Duodenal mucosa (tissue), 2 donors: ENCODE measurements at regions not wholly inside any gene's neighbourhood (a gene's known extent, or its start where the extent isn't known, plus 50 kb on each side); places are given as distances from the start of the nearest gene placed in this dataset.
"Not testable (repeated sequence)": the region's sequence is repeated elsewhere in the genome, so short reads cannot be mapped to it uniquely, and the experiment has no call there.

ENCODE experiments used
- H3K27ac ChIP-seq: one replicate; pipeline ENCODE4 v1.7.0; 2013; ENCODE audit warnings: low read depth, low read length
- H3K27me3 ChIP-seq, 2 donors: one replicate each; pipeline ENCODE4 v1.7.0; 2013; ENCODE audit warnings: low read length in 2 of 2, control low read depth in 1 of 2; ENCODE audit not compliant: insufficient read depth in 2 of 2, control insufficient read depth in 1 of 2
- H3K36me3 ChIP-seq, 2 donors: one replicate each; pipeline ENCODE4 v1.7.0; 2013; ENCODE audit warnings: low read length in 2 of 2, control low read depth in 1 of 2; ENCODE audit not compliant: insufficient read depth in 2 of 2, control insufficient read depth in 1 of 2
- H3K4me1 ChIP-seq, 2 donors: one replicate each; pipeline ENCODE4 v1.7.0; 2013; ENCODE audit warnings: low read length in 2 of 2, control low read depth in 1 of 2; ENCODE audit not compliant: insufficient read depth in 2 of 2, control insufficient read depth in 1 of 2
- H3K4me3 ChIP-seq, 2 donors: one replicate each; pipeline ENCODE4 v1.7.0; 2013; ENCODE audit warnings: low read length in 2 of 2, low read depth in 1 of 2
- H3K9ac ChIP-seq, 2 donors: one replicate each; pipeline ENCODE4 v1.7.0; 2013; ENCODE audit warnings: low read length in 2 of 2, low read depth in 1 of 2
- H3K9me3 ChIP-seq, 2 donors: one replicate each; pipeline ENCODE4 v1.7.0; 2013; ENCODE audit warnings: low read length in 2 of 2, control low read depth in 1 of 2; ENCODE audit not compliant: control insufficient read depth in 1 of 2

DNA sequence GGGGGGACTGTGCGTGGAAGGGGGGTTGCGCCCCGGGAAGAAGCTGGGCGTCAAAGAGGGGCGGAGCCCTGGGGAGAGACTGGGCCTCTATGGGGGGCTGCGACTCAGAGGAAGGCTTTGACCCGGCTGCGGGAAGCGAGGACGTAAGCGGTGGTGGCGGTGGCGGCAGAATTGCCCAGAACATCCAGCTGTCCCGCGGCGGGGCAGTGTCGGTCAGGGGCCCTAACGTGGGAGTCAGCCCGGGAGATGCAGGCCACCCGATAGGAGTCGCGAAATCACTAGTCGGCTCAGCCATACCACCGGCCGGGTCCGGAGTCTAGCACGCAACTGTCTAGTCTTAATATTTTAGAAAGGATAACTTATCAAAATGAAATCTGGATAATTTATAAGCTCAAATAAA lies 387.6 kb upstream of the EYS start:
- Histone ChIP-seq H3K9me3 (peaks cover 2 to 8% of the 10 kb centered on the region in 2 donors), H3K4me3 (no peak overlapping the region), H3K27me3 (no peaks in the 10 kb centered on the region), H3K27ac (no peak overlapping the region), H3K36me3 (no peaks in the 10 kb centered on the region), H3K4me1 (no peaks in the 10 kb centered on the region), H3K9ac (no peak overlapping the region)

GRCh38 chr6:66092306-66092705 lies 385.3 kb upstream of the EYS start:
- H3K36me3 ChIP-seq, H3K27me3 ChIP-seq, H3K9me3 ChIP-seq, H3K4me1 ChIP-seq, H3K9ac ChIP-seq, H3K27ac ChIP-seq, H3K4me3 ChIP-seq: not testable (repeated sequence)

GRCh38 chr6:66086532-66086931 lies 379.5 kb upstream of the EYS start:
- Histone ChIP-seq H3K27ac (no peak overlapping the region), H3K36me3 (no peaks in the 10 kb centered on the region), H3K9me3 (peaks cover 13 to 20% of the 10 kb centered on the region in 2 donors), H3K4me1 (no peaks in the 10 kb centered on the region), H3K4me3 (no peak overlapping the region), H3K27me3 (no peaks in the 10 kb centered on the region), H3K9ac (no peak overlapping the region)

- no peaks in the 10 kb centered on the region for H3K4me1 ChIP-seq
- no peak overlapping the region for H3K27ac ChIP-seq
- H3K4me3 ChIP-seq: no peak overlapping the region
- H3K9ac ChIP-seq: no peak overlapping the region
- peaks cover 13 to 20% of the 10 kb centered on the region in 2 donors for H3K9me3 ChIP-seq
- H3K36me3 ChIP-seq: no peaks in the 10 kb centered on the region
- no peaks in the 10 kb centered on the region for H3K27me3 ChIP-seq
Measured at GRCh38 chr6:66082914-66083313, 375.9 kb upstream of the EYS start.

- H3K27me3 ChIP-seq: no peaks in the 10 kb centered on the region
- no peaks in the 10 kb centered on the region for H3K4me1 ChIP-seq
- H3K4me3 ChIP-seq: no peak overlapping the region
- no peak overlapping the region for H3K9ac ChIP-seq
- H3K9me3 ChIP-seq: peaks cover 0 to 2% of the 10 kb centered on the region in 2 donors
- no peaks in the 10 kb centered on the region for H3K36me3 ChIP-seq
- H3K27ac ChIP-seq: no peak overlapping the region
Measured at GRCh38 chr6:66068907-66069306, 361.9 kb upstream of the EYS start.

GRCh38 chr6:66068033-66068432 lies 361.0 kb upstream of the EYS start:
- H3K27me3 ChIP-seq: no peaks in the 10 kb centered on the region
- H3K9me3 ChIP-seq: no peaks in the 10 kb centered on the region
- H3K9ac ChIP-seq: no peak overlapping the region
- H3K27ac ChIP-seq: no peak overlapping the region
- H3K36me3 ChIP-seq: no peaks in the 10 kb centered on the region
- no peaks in the 10 kb centered on the region for H3K4me1 ChIP-seq
- no peak overlapping the region for H3K4me3 ChIP-seq

DNA sequence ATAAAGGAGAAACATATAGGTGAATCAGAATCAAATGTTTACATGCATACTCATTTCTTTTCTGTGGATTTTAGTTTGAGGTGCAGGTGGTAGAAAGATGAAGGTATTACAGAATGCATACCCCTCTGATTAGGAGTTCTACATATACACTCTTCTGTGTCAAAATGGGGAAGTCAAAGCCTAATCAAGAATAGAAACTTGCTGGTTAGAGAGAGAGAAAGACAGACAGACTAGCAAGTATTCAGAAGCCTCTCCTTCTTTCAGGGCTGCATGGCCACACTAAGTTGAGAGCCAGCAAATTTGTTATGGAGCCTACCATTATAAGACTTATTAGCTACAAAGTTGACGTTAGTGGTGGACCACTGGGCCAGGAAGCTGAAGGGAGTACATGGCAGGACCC lies 358.3 kb upstream of the EYS start:
- H3K9me3 ChIP-seq: no peaks in the 10 kb centered on the region
- H3K27me3 ChIP-seq: no peaks in the 10 kb centered on the region

GRCh38 chr6:66057034-66057433 lies 350.0 kb upstream of the EYS start:
- no peak overlapping the region for H3K27ac ChIP-seq
- H3K9ac ChIP-seq: no peak overlapping the region
- H3K4me1 ChIP-seq: no peaks in the 10 kb centered on the region
- no peaks in the 10 kb centered on the region for H3K27me3 ChIP-seq
- H3K4me3 ChIP-seq: no peak overlapping the region
- H3K9me3 ChIP-seq: peaks cover 0 to 2% of the 10 kb centered on the region in 2 donors
- H3K36me3 ChIP-seq: no peaks in the 10 kb centered on the region

More for the DNA sequence above, 358.3 kb upstream of the EYS start:
- no peaks in the 10 kb centered on the region for H3K4me1 ChIP-seq
- H3K27ac ChIP-seq: no peak overlapping the region
- H3K9ac ChIP-seq: no peak overlapping the region
- H3K36me3 ChIP-seq: no peaks in the 10 kb centered on the region
- H3K4me3 ChIP-seq: no peak overlapping the region

- Histone ChIP-seq H3K9ac (no peak overlapping the region), H3K27ac (no peak overlapping the region), H3K36me3 (no peaks in the 10 kb centered on the region), H3K27me3 (no peaks in the 10 kb centered on the region), H3K4me3 (no peak overlapping the region), H3K4me1 (no peaks in the 10 kb centered on the region), H3K9me3 (peaks cover 2 to 5% of the 10 kb centered on the region in 2 donors)
Measured at GRCh38 chr6:66054967-66055366, 347.9 kb upstream of the EYS start.

DNA sequence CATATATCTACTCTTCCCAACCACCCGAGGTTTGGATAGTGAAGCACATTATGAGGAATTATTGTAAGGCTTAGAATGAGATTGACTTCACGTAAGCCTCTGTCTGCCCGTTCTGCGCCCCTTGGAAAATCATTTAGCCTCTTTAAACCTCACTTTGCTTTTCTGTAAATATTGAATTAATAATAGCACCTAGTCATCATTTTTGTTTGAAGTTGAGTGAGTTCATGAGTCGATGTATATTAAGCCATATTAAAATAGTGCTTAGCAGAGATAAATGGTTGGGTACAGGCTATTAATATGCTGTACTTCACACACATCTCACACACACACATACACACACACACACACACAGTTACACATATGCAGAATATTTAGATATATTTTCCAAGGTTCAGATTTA lies 344.8 kb upstream of the EYS start:
- peaks cover 0 to 6% of the 10 kb centered on the region in 2 donors for H3K9me3 ChIP-seq
- no peak overlapping the region for H3K27ac ChIP-seq
- no peaks in the 10 kb centered on the region for H3K27me3 ChIP-seq
- H3K4me3 ChIP-seq: no peak overlapping the region
- no peak overlapping the region for H3K9ac ChIP-seq
- no peaks in the 10 kb centered on the region for H3K4me1 ChIP-seq
- H3K36me3 ChIP-seq: no peaks in the 10 kb centered on the region
